ENCODE measurements at regions not wholly inside any gene's neighbourhood (a gene's known extent, or its start where the extent isn't known, plus 50 kb on each side); places are given as distances from the start of the nearest gene placed in this dataset.
"Not testable (repeated sequence)": the region's sequence is repeated elsewhere in the genome, so short reads cannot be mapped to it uniquely, and the experiment has no call there.

- Histone ChIP-seq H3K9ac (ENCODE audit: low read length) (no peak overlapping the region), H3K4me1 (ENCODE audit: control insufficient read depth, insufficient read depth, low read length) (no peaks in the 10 kb centered on the region), H3K27me3 (ENCODE audit: control insufficient read depth, insufficient read depth, low read length) (no peaks in the 10 kb centered on the region), H3K9me3 (ENCODE audit: control insufficient read depth, insufficient read depth, low read depth, low read length) (no peaks in the 10 kb centered on the region), H3K4me3 (ENCODE audit: low read depth, low read length) (no peak overlapping the region), H3K27ac (ENCODE audit: low read depth, low read length) (no peak overlapping the region), H3K36me3 (ENCODE audit: control insufficient read depth, insufficient read depth, low read length) (no peaks in the 10 kb centered on the region)
Measured at GRCh38 chr14:45621731-45622130, 368.7 kb upstream of the MIS18BP1 start.

- no peaks in the 10 kb centered on the region for H3K9me3 ChIP-seq (ENCODE audit: control insufficient read depth, insufficient read depth, low read depth, low read length)
- H3K4me3 ChIP-seq (ENCODE audit: low read depth, low read length): no peak overlapping the region
- no peaks in the 10 kb centered on the region for H3K27me3 ChIP-seq (ENCODE audit: control insufficient read depth, insufficient read depth, low read length)
- no peaks in the 10 kb centered on the region for H3K36me3 ChIP-seq (ENCODE audit: control insufficient read depth, insufficient read depth, low read length)
- no peaks in the 10 kb centered on the region for H3K4me1 ChIP-seq (ENCODE audit: control insufficient read depth, insufficient read depth, low read length)
- no peak overlapping the region for H3K9ac ChIP-seq (ENCODE audit: low read length)
- no peak overlapping the region for H3K27ac ChIP-seq (ENCODE audit: low read depth, low read length)
Measured at GRCh38 chr14:45619831-45620230, 366.8 kb upstream of the MIS18BP1 start.

GRCh38 chr14:45610318-45610717 lies 357.3 kb upstream of the MIS18BP1 start:
- Histone ChIP-seq H3K36me3 (ENCODE audit: control insufficient read depth, insufficient read depth, low read length) (no peaks in the 10 kb centered on the region), H3K9ac (ENCODE audit: low read length) (no peak overlapping the region), H3K27me3 (ENCODE audit: control insufficient read depth, insufficient read depth, low read length) (no peaks in the 10 kb centered on the region), H3K4me3 (ENCODE audit: low read depth, low read length) (no peak overlapping the region), H3K4me1 (ENCODE audit: control insufficient read depth, insufficient read depth, low read length) (no peaks in the 10 kb centered on the region), H3K27ac (ENCODE audit: low read depth, low read length) (no peak overlapping the region), H3K9me3 (ENCODE audit: control insufficient read depth, insufficient read depth, low read depth, low read length) (no peaks in the 10 kb centered on the region)

GRCh38 chr14:45587142-45587541 lies 334.1 kb upstream of the MIS18BP1 start:
- H3K4me3 ChIP-seq (ENCODE audit: low read depth, low read length): no peak overlapping the region
- no peak overlapping the region for H3K27ac ChIP-seq (ENCODE audit: low read depth, low read length)
- H3K27me3 ChIP-seq (ENCODE audit: control insufficient read depth, insufficient read depth, low read length): no peaks in the 10 kb centered on the region
- no peaks in the 10 kb centered on the region for H3K9me3 ChIP-seq (ENCODE audit: control insufficient read depth, insufficient read depth, low read depth, low read length)
- H3K36me3 ChIP-seq (ENCODE audit: control insufficient read depth, insufficient read depth, low read length): no peaks in the 10 kb centered on the region
- no peaks in the 10 kb centered on the region for H3K4me1 ChIP-seq (ENCODE audit: control insufficient read depth, insufficient read depth, low read length)
- H3K9ac ChIP-seq (ENCODE audit: low read length): no peak overlapping the region

- no peaks in the 10 kb centered on the region for H3K9me3 ChIP-seq (ENCODE audit: control insufficient read depth, insufficient read depth, low read depth, low read length)
- H3K27me3 ChIP-seq (ENCODE audit: control insufficient read depth, insufficient read depth, low read length): no peaks in the 10 kb centered on the region
- H3K9ac ChIP-seq (ENCODE audit: low read length): no peak overlapping the region
- H3K4me1 ChIP-seq (ENCODE audit: control insufficient read depth, insufficient read depth, low read length): no peaks in the 10 kb centered on the region
- no peak overlapping the region for H3K4me3 ChIP-seq (ENCODE audit: low read depth, low read length)
- H3K36me3 ChIP-seq (ENCODE audit: control insufficient read depth, insufficient read depth, low read length): no peaks in the 10 kb centered on the region
- H3K27ac ChIP-seq (ENCODE audit: low read depth, low read length): no peak overlapping the region
Measured at GRCh38 chr14:45559626-45560025, 306.6 kb upstream of the MIS18BP1 start.

- Histone ChIP-seq H3K9ac (ENCODE audit: low read length) (no peak overlapping the region), H3K27ac (ENCODE audit: low read depth, low read length) (no peak overlapping the region), H3K36me3 (ENCODE audit: control insufficient read depth, insufficient read depth, low read length) (no peaks in the 10 kb centered on the region), H3K4me1 (ENCODE audit: control insufficient read depth, insufficient read depth, low read length) (peaks cover 2% of the 10 kb centered on the region; the same call in 1 of the 2 replicates), H3K27me3 (ENCODE audit: control insufficient read depth, insufficient read depth, low read length) (no peaks in the 10 kb centered on the region), H3K4me3 (ENCODE audit: low read depth, low read length) (no peak overlapping the region), H3K9me3 (ENCODE audit: control insufficient read depth, insufficient read depth, low read depth, low read length) (no peaks in the 10 kb centered on the region)
Measured at GRCh38 chr14:45558183-45558582, 305.2 kb upstream of the MIS18BP1 start.

- Histone ChIP-seq H3K4me1 (ENCODE audit: control insufficient read depth, insufficient read depth, low read length) (peaks cover 15% of the 10 kb centered on the region), H3K9me3 (ENCODE audit: control insufficient read depth, insufficient read depth, low read depth, low read length) (no peaks in the 10 kb centered on the region), H3K4me3 (ENCODE audit: low read depth, low read length) (no peak overlapping the region), H3K27ac (ENCODE audit: low read depth, low read length) (no peak overlapping the region), H3K27me3 (ENCODE audit: control insufficient read depth, insufficient read depth, low read length) (no peaks in the 10 kb centered on the region), H3K36me3 (ENCODE audit: control insufficient read depth, insufficient read depth, low read length) (no peaks in the 10 kb centered on the region), H3K9ac (ENCODE audit: low read length) (no peak overlapping the region)
Measured at GRCh38 chr14:45553981-45554380, 301.0 kb upstream of the MIS18BP1 start.

GRCh38 chr14:45551240-45551820 lies 298.3 kb upstream of the MIS18BP1 start:
- H3K36me3 ChIP-seq (ENCODE audit: control insufficient read depth, insufficient read depth, low read length); H3K27me3 ChIP-seq (ENCODE audit: control insufficient read depth, insufficient read depth, low read length); H3K27ac ChIP-seq (ENCODE audit: low read depth, low read length); H3K9me3 ChIP-seq (ENCODE audit: control insufficient read depth, insufficient read depth, low read depth, low read length): not testable (repeated sequence)
- H3K4me3 ChIP-seq (ENCODE audit: low read depth, low read length): peak overlapping the region; percentile 63
- peaks cover 15% of the 10 kb centered on the region for H3K4me1 ChIP-seq (ENCODE audit: control insufficient read depth, insufficient read depth, low read length)
- H3K9ac ChIP-seq (ENCODE audit: low read length): peak overlapping the region; percentile 75

- Histone ChIP-seq H3K27me3 (ENCODE audit: control insufficient read depth, insufficient read depth, low read length) (no peaks in the 10 kb centered on the region; the same call in 1 of the 2 replicates), H3K4me3 (ENCODE audit: low read depth, low read length) (no peak overlapping the region), H3K4me1 (ENCODE audit: control insufficient read depth, insufficient read depth, low read length) (no peaks in the 10 kb centered on the region), H3K36me3 (ENCODE audit: control insufficient read depth, insufficient read depth, low read length) (no peaks in the 10 kb centered on the region), H3K9me3 (ENCODE audit: control insufficient read depth, insufficient read depth, low read depth, low read length) (no peaks in the 10 kb centered on the region), H3K9ac (ENCODE audit: low read length) (no peak overlapping the region), H3K27ac (ENCODE audit: low read depth, low read length) (no peak overlapping the region)
Measured at GRCh38 chr14:45531022-45531421, 278.0 kb upstream of the MIS18BP1 start.

- Histone ChIP-seq H3K9me3 (ENCODE audit: control insufficient read depth, insufficient read depth, low read depth, low read length) (no peaks in the 10 kb centered on the region), H3K36me3 (ENCODE audit: control insufficient read depth, insufficient read depth, low read length) (no peaks in the 10 kb centered on the region), H3K27me3 (ENCODE audit: control insufficient read depth, insufficient read depth, low read length) (no peaks in the 10 kb centered on the region; the same call in 1 of the 2 replicates), H3K4me3 (ENCODE audit: low read depth, low read length) (no peak overlapping the region), H3K9ac (ENCODE audit: low read length) (no peak overlapping the region), H3K27ac (ENCODE audit: low read depth, low read length) (no peak overlapping the region), H3K4me1 (ENCODE audit: control insufficient read depth, insufficient read depth, low read length) (no peaks in the 10 kb centered on the region)
Measured at GRCh38 chr14:45526715-45527549, 273.9 kb upstream of the MIS18BP1 start.

GRCh38 chr14:45519766-45520165 lies 266.8 kb upstream of the MIS18BP1 start:
- no peak overlapping the region for H3K4me3 ChIP-seq (ENCODE audit: low read depth, low read length)
- H3K4me1 ChIP-seq (ENCODE audit: control insufficient read depth, insufficient read depth, low read length): no peaks in the 10 kb centered on the region
- no peaks in the 10 kb centered on the region for H3K36me3 ChIP-seq (ENCODE audit: control insufficient read depth, insufficient read depth, low read length)
- H3K9ac ChIP-seq (ENCODE audit: low read length): no peak overlapping the region
- no peak overlapping the region for H3K27ac ChIP-seq (ENCODE audit: low read depth, low read length)
- H3K9me3 ChIP-seq (ENCODE audit: control insufficient read depth, insufficient read depth, low read depth, low read length): no peaks in the 10 kb centered on the region
- no peaks in the 10 kb centered on the region for H3K27me3 ChIP-seq (ENCODE audit: control insufficient read depth, insufficient read depth, low read length)
